Fibroblast of skin of left biceps (primary cell): ENCODE measurements at regions not wholly inside any gene's neighbourhood (a gene's known extent, or its start where the extent isn't known, plus 50 kb on each side); places are given as distances from the start of the nearest gene placed in this dataset.

Source experiments
- DNase-seq, 2 experiments: peaks; one replicate each; pipeline ENCODE4 v3.0.0-alpha.2; 2013; ENCODE audit warnings: low read depth in 2 of 2

GRCh38 chr3:31004025-31004678 is 109.7 kb upstream of the GADL1 start:
- peak; percentile 84 to 90 for DNase-seq

- no peak for DNase-seq
These were observed 114.5 kb upstream of the GADL1 start for GRCh38 chr3:31008994-31009393.

- no peak for DNase-seq
These were observed 115.4 kb upstream of the GADL1 start for GRCh38 chr3:31009881-31010280.

- DNase-seq = peak; percentile 19 to 32
These were observed 116.0 kb upstream of the GADL1 start for GRCh38 chr3:31010491-31010890.

GRCh38 chr3:31011380-31011779 is 116.9 kb upstream of the GADL1 start:
- DNase-seq = no peak

GRCh38 chr3:31013090-31013489 is 118.6 kb upstream of the GADL1 start:
- DNase-seq = no peak

- no peak for DNase-seq
These were observed 119.4 kb upstream of the GADL1 start for GRCh38 chr3:31013843-31014242.

GRCh38 chr3:31014317-31015040 is 120.0 kb upstream of the GADL1 start:
- no peak for DNase-seq

GRCh38 chr3:31016196-31016595 is 121.7 kb upstream of the GADL1 start:
- no peak for DNase-seq

- no peak for DNase-seq
These were observed 128.3 kb upstream of the GADL1 start for GRCh38 chr3:31022716-31023115.

GRCh38 chr3:31025541-31025940 is 131.1 kb upstream of the GADL1 start:
- DNase-seq = no peak

GRCh38 chr3:31027191-31027761 is 132.8 kb upstream of the GADL1 start:
- no peak for DNase-seq

- no peak for DNase-seq
These were observed 133.5 kb upstream of the GADL1 start for GRCh38 chr3:31027914-31028313.

- DNase-seq = no peak
These were observed 134.3 kb upstream of the GADL1 start for GRCh38 chr3:31028766-31029165.

GRCh38 chr3:31029706-31030105 is 135.2 kb upstream of the GADL1 start:
- no peak for DNase-seq

- DNase-seq = no peak
These were observed 141.2 kb upstream of the GADL1 start for GRCh38 chr3:31035681-31036080.

- DNase-seq = no peak
These were observed 143.8 kb upstream of the GADL1 start for GRCh38 chr3:31038086-31038739.

- DNase-seq = no peak
These were observed 144.7 kb upstream of the GADL1 start for GRCh38 chr3:31039145-31039544.

- DNase-seq = peak; percentile 58 to 61
These were observed 146.9 kb upstream of the GADL1 start for GRCh38 chr3:31041161-31041978.

GRCh38 chr3:31043184-31043819 is 148.8 kb upstream of the GADL1 start:
- DNase-seq = no peak

- DNase-seq = no peak
These were observed 153.2 kb upstream of the GADL1 start for GRCh38 chr3:31047673-31048072.
